ENCODE measurements at regions not wholly inside any gene's neighbourhood (a gene's known extent, or its start where the extent isn't known, plus 50 kb on each side); places are given as distances from the start of the nearest gene placed in this dataset.
"Not testable (repeated sequence)": the region's sequence is repeated elsewhere in the genome, so short reads cannot be mapped to it uniquely, and the experiment has no call there.

DNA sequence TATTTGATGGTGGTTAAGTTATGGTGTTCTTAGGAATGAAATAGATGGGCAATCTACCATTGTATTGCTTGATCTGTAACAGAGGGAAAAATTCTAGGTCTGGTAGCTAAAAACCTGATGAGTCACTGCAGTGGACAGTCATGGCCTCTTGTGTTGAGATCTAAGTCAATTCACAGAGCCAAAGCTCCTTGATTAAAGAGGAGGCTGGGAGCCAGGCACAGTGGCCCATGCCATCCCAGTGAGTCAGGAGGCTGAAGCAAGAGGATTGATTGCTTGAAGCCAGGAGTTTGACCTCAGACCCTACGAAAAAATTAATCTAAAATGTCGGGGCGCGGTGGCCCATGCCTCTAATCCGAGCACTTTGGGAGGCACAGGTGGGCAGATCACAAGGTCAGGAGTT lies 67.1 kb upstream of the KPNA3 start:
- DNase-seq, result peak; percentile 60

DNA sequence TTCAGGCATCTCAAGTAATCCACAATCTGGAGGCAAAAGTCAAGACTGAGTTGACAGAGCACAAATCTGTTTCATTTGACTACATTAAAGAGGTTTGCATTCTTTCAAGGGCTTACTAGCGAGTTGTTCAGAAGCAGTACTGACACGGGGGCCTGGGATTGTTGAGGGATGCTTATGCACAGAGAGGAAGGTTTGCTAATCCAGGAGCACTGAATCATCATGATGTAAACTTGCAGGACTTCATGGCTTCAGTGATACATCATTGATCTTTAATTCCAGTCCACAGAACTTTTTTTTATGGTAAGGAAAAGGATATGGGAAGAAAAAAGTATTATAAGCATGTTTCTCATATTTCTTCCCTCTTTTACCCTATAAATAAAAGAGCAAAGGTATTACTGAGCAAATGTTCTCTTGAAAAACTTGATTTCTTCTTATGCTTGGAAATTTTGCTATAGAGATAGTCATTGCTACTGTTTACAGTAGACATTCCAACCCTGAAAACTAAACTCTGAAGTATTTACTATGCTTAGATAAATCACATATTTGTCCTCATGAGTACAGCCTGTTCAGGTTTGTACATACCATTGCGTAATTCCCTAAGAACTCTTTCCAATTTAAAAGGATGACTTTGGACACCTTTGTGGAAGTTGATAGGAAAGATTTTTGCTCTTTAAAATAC lies 65.8 kb upstream of the KPNA3 start:
- no peak for DNase-seq

- no peak for DNase-seq
Measured at GRCh38 chr13:49855930-49856329, 63.4 kb upstream of the KPNA3 start.

DNA sequence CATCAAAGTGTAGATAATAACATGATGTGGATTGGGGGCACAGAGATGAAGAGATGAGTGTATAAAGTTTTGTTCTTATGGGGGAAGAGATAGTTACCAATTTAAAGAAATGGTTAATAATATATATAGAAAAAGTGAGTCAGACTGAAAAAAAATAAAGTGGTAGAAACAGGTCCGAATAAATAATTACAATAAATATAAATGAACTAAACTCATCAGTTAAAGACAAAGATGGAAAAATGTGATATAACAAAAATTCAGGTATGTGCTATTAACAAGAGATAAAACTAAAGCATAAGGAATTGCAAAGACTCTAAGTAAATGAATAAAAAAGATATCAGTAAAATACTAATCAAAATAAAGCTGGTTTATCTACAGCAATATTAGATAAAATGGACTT lies 61.1 kb upstream of the KPNA3 start:
- no peak for DNase-seq

DNA sequence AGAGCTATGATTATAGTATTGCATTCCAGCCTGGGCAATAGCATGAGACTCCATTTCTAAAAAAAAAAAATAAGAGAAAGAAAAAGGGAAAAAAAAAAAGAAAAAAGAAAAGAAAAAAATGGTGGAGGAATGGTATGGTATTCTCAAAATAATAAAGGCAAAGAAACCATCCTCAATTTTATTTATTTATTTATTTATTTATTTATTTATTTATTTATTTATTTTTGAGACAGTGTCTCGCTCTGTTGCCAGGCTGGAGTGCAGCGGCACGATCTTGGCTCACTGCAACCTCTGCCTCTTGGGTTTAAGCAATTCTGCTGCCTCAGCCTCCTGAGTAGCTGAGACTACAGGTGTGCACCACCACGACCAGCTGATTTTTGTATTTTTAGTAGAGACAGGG lies 60.0 kb upstream of the KPNA3 start:
- DNase-seq, result not testable (repeated sequence)

- no peak for DNase-seq
Measured at GRCh38 chr13:49844181-49844580, 51.7 kb upstream of the KPNA3 start.

Data from GOT3 (cell line).